Kidney (tissue), 13 donors: ENCODE measurements at regions not wholly inside any gene's neighbourhood (a gene's known extent, or its start where the extent isn't known, plus 50 kb on each side); places are given as distances from the start of the nearest gene placed in this dataset.

Experiments
- DNase-seq, 5 donors: peaks; one replicate each; pipeline ENCODE4 v3.0.0-alpha.2; 2013 to 2020
- FAIRE-seq: peaks from 2 replicates; lab custom pipeline; 2012; peaks lifted over from hg19 to GRCh38; lab: Jason Lieb, UNC
- H3K27ac ChIP-seq, 2 donors: one replicate each; pipeline ENCODE4 v1.7.0; 2013; ENCODE audit warnings: low read depth in 2 of 2, low read length in 2 of 2, inconsistent platforms in 1 of 2
- H3K27me3 ChIP-seq: one replicate; pipeline ENCODE4 v1.7.1; 2013; ENCODE audit warnings: low read length, inconsistent platforms; ENCODE audit not compliant: control insufficient read depth, insufficient read depth
- H3K36me3 ChIP-seq, 3 donors: one replicate each; pipeline versions ENCODE4 v1.7.0 to v1.7.1; 2013; ENCODE audit warnings: low read length in 3 of 3, control low read depth in 1 of 3, inconsistent platforms in 1 of 3; ENCODE audit not compliant: insufficient read depth in 3 of 3, control insufficient read depth in 2 of 3
- H3K4me1 ChIP-seq, 3 donors: one replicate each; pipeline versions ENCODE4 v1.7.0 to v1.7.1; 2013; ENCODE audit warnings: low read length in 3 of 3, inconsistent platforms in 1 of 3, low read depth in 1 of 3; ENCODE audit not compliant: control insufficient read depth in 2 of 3, insufficient read depth in 2 of 3
- H3K4me3 ChIP-seq, 3 donors: one replicate each; pipeline versions ENCODE4 v1.7.0 to v1.8.1; 2013; ENCODE audit warnings: low read length in 3 of 3, control low read depth in 1 of 3, inconsistent platforms in 1 of 3
- H3K9ac ChIP-seq, 3 donors: one replicate each; pipeline versions ENCODE4 v1.7.0 to v1.7.1; 2013; ENCODE audit warnings: low read length in 3 of 3, control low read depth in 1 of 3, inconsistent platforms in 1 of 3
- H3K9me3 ChIP-seq, 3 donors: one replicate each; pipeline versions ENCODE4 v1.7.0 to v1.7.1; 2013; ENCODE audit warnings: low read length in 3 of 3, control low read depth in 1 of 3, inconsistent platforms in 1 of 3; ENCODE audit not compliant: control insufficient read depth in 2 of 3, insufficient read depth in 1 of 3
- intact Hi-C: fragments of 100-400 bp; cut with DNase I; formaldehyde crosslinking; loops from one replicate; pipeline ENCODE4 v1.11.1; 2022
- TF ChIP-seq, protein P1 (sequence below): IDR thresholded peaks from 3 replicates; pipeline ENCODE4 v1.5.1; 2012; ENCODE audit warnings: mild to moderate bottlenecking, moderate library complexity, borderline replicate concordance; ENCODE audit not compliant: insufficient read depth; ENCODE audit errors: extremely low read depth
- donor health status: control.
- donor health status: control.
- donor health status: control.
- donor health status: control.
- donor health status: control.
- donor health status: DM: yes; HTN: yes; CAD: no.
- donor health status: Normal renal cell carcinoma (clear cell type).

DNA sequence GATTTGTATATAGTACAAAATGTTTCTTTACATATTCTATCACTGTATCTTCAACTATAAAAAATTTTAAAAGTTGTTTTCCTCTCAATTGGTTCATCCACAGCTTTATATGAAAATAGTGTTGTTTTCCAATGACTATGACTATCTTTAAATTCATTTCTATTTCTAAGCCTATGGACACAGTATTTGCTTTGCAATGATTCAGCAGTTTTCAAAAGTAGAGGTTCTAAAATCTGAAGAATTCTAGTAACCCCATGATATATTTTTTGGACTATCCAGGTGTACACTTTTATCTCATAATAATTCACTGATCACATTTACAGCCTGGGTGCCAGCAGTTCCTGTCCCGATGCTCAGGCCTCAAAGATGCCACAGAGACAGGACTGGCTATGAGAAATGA, 118.4 kb upstream of the PTPRR start:
- FAIRE-seq (no peak), DNase-seq (no peak)
- Histone ChIP-seq H3K27me3 (no peaks in the 10 kb centered on the region), H3K4me1 (no peaks in the 10 kb centered on the region), H3K27ac (no peak overlapping the region), H3K36me3 (no peaks in the 10 kb centered on the region), H3K9ac (no peak overlapping the region), H3K4me3 (no peak overlapping the region), H3K9me3 (no peaks in the 10 kb centered on the region)
- intact Hi-C loops = no loop called here
- TF ChIP-seq, protein P1, sequence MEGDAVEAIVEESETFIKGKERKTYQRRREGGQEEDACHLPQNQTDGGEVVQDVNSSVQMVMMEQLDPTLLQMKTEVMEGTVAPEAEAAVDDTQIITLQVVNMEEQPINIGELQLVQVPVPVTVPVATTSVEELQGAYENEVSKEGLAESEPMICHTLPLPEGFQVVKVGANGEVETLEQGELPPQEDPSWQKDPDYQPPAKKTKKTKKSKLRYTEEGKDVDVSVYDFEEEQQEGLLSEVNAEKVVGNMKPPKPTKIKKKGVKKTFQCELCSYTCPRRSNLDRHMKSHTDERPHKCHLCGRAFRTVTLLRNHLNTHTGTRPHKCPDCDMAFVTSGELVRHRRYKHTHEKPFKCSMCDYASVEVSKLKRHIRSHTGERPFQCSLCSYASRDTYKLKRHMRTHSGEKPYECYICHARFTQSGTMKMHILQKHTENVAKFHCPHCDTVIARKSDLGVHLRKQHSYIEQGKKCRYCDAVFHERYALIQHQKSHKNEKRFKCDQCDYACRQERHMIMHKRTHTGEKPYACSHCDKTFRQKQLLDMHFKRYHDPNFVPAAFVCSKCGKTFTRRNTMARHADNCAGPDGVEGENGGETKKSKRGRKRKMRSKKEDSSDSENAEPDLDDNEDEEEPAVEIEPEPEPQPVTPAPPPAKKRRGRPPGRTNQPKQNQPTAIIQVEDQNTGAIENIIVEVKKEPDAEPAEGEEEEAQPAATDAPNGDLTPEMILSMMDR = no peak

DNA sequence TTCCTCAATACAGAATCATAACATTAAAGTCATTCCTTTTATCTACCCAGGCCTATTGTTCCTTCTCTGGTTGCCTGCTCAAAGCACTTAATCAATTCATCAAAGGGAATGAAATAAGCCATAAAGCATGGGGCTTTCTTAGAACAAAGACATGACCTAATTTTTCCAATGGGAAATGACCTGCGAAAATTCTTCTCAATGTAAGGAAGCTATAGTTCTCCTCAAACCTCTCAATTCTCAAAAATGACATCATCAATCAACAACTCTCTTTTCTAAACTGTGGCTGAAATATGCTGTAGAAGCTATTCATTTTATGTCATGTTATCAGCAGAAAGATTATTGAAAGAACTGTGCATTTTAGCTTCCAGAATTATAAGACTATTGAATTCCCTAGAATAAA, 116.0 kb upstream of the PTPRR start:
- no peaks in the 10 kb centered on the region for H3K4me1 ChIP-seq
- FAIRE-seq (no peak), DNase-seq (no peak)
- no peaks in the 10 kb centered on the region for H3K9me3 ChIP-seq
- H3K36me3 ChIP-seq = no peaks in the 10 kb centered on the region
- intact Hi-C loops = no loop called here
- H3K27ac ChIP-seq = no peak overlapping the region
- no peaks in the 10 kb centered on the region for H3K27me3 ChIP-seq
- TF ChIP-seq, protein P1 = no peak
- no peak overlapping the region for H3K9ac ChIP-seq
- no peak overlapping the region for H3K4me3 ChIP-seq

DNA sequence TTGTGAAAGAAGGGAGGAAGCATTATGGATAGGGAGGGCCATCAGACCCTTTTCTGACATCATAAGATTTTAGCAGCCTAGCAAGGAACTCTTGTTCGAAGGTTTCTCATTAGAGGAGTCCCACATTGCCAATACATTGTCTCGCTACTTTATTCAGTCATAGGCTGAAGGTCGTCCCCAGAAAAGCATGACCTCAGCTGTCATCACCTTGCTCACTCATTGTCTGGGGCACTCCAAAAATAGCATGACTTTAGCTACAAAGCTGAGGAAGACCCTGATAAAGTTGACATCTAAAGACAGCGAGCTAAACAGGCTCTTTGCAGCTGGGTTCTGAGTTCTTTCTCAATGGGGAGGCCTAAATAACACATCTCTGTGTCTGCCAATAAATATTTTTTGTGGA, 112.4 kb upstream of the PTPRR start:
- Histone ChIP-seq H3K4me1 (no peaks in the 10 kb centered on the region), H3K9me3 (no peaks in the 10 kb centered on the region), H3K9ac (no peak overlapping the region), H3K4me3 (no peak overlapping the region), H3K27me3 (no peaks in the 10 kb centered on the region), H3K36me3 (no peaks in the 10 kb centered on the region), H3K27ac (no peak overlapping the region)
- FAIRE-seq = no peak
- TF ChIP-seq, protein P1 = no peak
- DNase-seq = no peak
- intact Hi-C loops = no loop called here

DNA sequence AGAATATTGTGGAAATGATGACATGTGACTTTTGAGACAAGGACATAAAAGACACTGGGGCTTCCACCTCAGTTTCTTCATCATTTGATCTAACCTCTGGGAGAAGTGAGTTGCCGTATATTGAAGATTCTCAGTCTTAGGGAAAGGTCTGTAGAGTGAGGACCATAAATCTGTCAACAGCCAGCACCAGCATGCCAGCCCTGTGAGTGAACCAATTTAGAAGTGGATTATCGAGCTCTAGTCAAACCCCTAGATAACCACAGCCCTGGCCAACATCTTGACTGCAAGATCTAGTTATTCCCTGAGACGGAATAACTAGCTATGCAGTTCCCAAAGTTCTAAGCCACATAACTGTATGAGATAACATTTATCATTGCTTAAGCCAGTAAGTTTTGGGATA, 108.8 kb upstream of the PTPRR start:
- no peak overlapping the region for H3K27ac ChIP-seq
- H3K36me3 ChIP-seq = no peaks in the 10 kb centered on the region
- no peaks in the 10 kb centered on the region for H3K9me3 ChIP-seq
- H3K4me1 ChIP-seq = no peaks in the 10 kb centered on the region
- TF ChIP-seq, protein P1 = no peak
- intact Hi-C loops = no loop called here
- no peak overlapping the region for H3K4me3 ChIP-seq
- no peaks in the 10 kb centered on the region for H3K27me3 ChIP-seq
- no peak for FAIRE-seq
- no peak for DNase-seq
- H3K9ac ChIP-seq = no peak overlapping the region
